Immature natural killer cell (primary cell): ENCODE measurements at regions not wholly inside any gene's neighbourhood (a gene's known extent, or its start where the extent isn't known, plus 50 kb on each side); places are given as distances from the start of the nearest gene placed in this dataset.

Experiments used
- DNase-seq, 3 donors: peaks; one replicate each; pipeline ENCODE4 v3.0.0; 2022; ENCODE audit warnings: mixed read lengths in 1 of 3
- H3K27ac Mint-ChIP-seq, 6 donors: one replicate each; pipeline ENCODE4 v1.8.0; 2020; ENCODE audit warnings: mixed read lengths in 6 of 6, mild to moderate bottlenecking in 5 of 6, inconsistent platforms in 4 of 6, moderate library complexity in 3 of 6
- H3K27me3 Mint-ChIP-seq, 3 donors: one replicate each; pipeline ENCODE4 v1.8.0; 2020 to 2021; ENCODE audit warnings: low read depth in 3 of 3, mild to moderate bottlenecking in 3 of 3, mixed read lengths in 3 of 3, moderate library complexity in 3 of 3, inconsistent platforms in 1 of 3
- H3K36me3 Mint-ChIP-seq, 3 donors: one replicate each; pipeline ENCODE4 v1.8.0; 2020; ENCODE audit warnings: mixed read lengths in 3 of 3, inconsistent platforms in 2 of 3, mild to moderate bottlenecking in 2 of 3
- H3K4me1 Mint-ChIP-seq, 2 donors: one replicate each; pipeline ENCODE4 v1.8.0; 2020; ENCODE audit warnings: inconsistent platforms in 2 of 2, mild to moderate bottlenecking in 2 of 2, mixed read lengths in 2 of 2, moderate library complexity in 1 of 2
- H3K4me3 Mint-ChIP-seq, 5 donors: one replicate each; pipeline ENCODE4 v1.8.0; 2020; ENCODE audit warnings: mild to moderate bottlenecking in 5 of 5, mixed read lengths in 5 of 5, inconsistent platforms in 3 of 5, moderate library complexity in 3 of 5
- H3K9me3 Mint-ChIP-seq, 6 donors: one replicate each; pipeline ENCODE4 v1.8.0; 2020; ENCODE audit warnings: mild to moderate bottlenecking in 6 of 6, mixed read lengths in 6 of 6, inconsistent platforms in 4 of 6, moderate library complexity in 3 of 6

DNA sequence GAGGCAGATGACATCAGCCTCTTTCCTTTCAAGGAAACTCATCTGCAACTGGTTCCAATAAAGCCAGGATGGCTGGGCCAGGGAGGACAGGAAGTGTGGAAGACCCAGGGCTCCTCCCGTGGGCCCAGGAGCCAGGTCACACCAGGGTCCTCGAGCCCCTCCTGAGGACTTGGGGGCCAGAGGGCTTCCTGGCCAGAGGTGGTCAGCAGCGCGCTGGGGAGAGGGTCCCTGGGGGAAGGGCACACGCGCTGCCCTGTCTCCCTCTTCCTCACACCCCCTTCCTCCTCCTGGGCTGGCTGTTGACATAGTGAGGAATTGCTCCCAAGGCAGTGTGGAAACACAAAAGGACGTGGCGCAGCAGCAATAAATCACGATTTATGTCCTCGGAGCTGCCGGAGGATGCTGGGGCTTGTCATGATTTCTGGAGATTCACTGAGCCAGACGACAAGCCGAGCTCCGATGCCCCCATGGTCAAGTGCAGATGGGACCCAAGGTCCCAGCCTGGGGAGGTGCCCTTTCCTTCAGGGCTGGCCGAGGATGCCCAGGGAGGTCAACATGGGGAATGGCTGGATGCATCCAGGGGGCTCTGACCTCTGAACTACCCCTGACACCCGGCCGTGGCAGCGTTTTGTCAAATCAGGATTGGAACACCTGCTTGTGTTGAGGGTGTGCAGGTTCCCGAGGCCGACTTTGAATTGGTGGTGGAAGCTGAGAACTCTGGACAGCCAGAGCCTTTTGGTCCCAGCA, 152.6 kb downstream of the IRF8 start:
- H3K27me3 Mint-ChIP-seq, result peaks cover 9 to 13% (median 9%) of the 10 kb centered on the region in 3 donors
- H3K9me3 Mint-ChIP-seq, result no peaks in the 10 kb centered on the region
- no peaks in the 10 kb centered on the region for H3K4me1 Mint-ChIP-seq
- H3K27ac Mint-ChIP-seq, result no peak overlapping the region
- no peak for DNase-seq
- H3K36me3 Mint-ChIP-seq, result no peaks in the 10 kb centered on the region
- no peak overlapping the region for H3K4me3 Mint-ChIP-seq

DNA sequence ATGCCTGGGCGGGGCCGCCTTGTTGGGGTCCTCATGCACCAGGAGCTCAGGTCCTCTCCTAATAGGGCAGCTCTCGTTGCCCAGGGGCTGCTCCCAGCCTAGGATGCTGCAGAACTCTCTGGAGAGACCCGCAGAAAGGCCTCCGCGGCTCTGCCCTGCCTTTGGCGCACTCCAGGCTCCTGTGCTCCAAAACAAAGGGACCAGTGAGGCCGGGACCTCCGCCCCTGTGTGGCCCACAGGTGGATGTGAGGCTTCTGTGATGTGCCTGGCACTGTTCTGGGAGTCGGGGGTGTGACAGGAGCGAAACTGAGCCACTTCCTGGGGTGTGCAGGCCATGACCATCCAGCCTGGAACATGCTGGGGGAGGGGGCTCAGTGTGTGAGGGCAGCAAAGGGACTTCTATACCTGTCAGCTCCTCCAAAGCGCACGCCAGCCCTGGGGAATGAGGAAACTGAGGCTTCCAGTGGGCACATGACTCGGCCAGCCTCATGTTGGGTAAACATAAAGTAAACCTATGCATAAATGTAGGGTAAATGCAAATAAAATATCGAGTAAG, 153.2 kb downstream of the IRF8 start:
- Mint-ChIP-seq H3K27ac (no peak overlapping the region), H3K27me3 (peaks cover 7 to 10% (median 9%) of the 10 kb centered on the region in 3 donors), H3K9me3 (no peaks in the 10 kb centered on the region), H3K4me3 (no peak overlapping the region), H3K4me1 (no peaks in the 10 kb centered on the region), H3K36me3 (no peaks in the 10 kb centered on the region)
- no peak for DNase-seq

DNA sequence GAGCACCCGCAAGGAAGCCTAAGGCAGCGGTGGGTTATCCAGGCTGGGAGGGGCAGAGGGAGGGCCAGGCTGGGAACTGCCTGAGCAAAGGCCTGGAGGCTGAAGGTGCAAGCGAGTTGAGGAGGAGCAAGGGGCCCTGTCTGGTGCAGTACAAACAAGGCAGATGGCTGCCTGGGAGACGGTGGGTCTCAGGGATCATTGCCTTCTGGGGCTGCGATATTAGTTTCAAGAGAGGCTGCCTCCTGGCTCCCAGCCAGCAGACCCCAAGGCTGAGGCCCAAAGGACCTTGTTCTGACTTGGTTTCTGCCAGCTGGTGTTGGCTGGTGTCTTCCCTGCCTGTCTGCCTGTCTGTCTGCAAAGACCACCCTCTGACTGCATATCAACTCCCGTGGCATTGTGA, 154.0 kb downstream of the IRF8 start:
- DNase-seq, result no peak
- no peak overlapping the region for H3K4me3 Mint-ChIP-seq
- H3K27me3 Mint-ChIP-seq, result peaks cover 5 to 9% (median 7%) of the 10 kb centered on the region in 3 donors
- H3K4me1 Mint-ChIP-seq, result no peaks in the 10 kb centered on the region
- H3K27ac Mint-ChIP-seq, result no peak overlapping the region
- no peaks in the 10 kb centered on the region for H3K9me3 Mint-ChIP-seq
- no peaks in the 10 kb centered on the region for H3K36me3 Mint-ChIP-seq

- H3K27ac Mint-ChIP-seq, result no peak overlapping the region
- no peaks in the 10 kb centered on the region for H3K36me3 Mint-ChIP-seq
- no peaks in the 10 kb centered on the region for H3K9me3 Mint-ChIP-seq
- no peak for DNase-seq
- no peaks in the 10 kb centered on the region for H3K4me1 Mint-ChIP-seq
- H3K4me3 Mint-ChIP-seq, result no peak overlapping the region
- peaks cover 0 to 4% (median 4%) of the 10 kb centered on the region in 3 donors for H3K27me3 Mint-ChIP-seq
Observed at GRCh38 chr16:86059253-86060171, 160.6 kb downstream of the IRF8 start.

DNA sequence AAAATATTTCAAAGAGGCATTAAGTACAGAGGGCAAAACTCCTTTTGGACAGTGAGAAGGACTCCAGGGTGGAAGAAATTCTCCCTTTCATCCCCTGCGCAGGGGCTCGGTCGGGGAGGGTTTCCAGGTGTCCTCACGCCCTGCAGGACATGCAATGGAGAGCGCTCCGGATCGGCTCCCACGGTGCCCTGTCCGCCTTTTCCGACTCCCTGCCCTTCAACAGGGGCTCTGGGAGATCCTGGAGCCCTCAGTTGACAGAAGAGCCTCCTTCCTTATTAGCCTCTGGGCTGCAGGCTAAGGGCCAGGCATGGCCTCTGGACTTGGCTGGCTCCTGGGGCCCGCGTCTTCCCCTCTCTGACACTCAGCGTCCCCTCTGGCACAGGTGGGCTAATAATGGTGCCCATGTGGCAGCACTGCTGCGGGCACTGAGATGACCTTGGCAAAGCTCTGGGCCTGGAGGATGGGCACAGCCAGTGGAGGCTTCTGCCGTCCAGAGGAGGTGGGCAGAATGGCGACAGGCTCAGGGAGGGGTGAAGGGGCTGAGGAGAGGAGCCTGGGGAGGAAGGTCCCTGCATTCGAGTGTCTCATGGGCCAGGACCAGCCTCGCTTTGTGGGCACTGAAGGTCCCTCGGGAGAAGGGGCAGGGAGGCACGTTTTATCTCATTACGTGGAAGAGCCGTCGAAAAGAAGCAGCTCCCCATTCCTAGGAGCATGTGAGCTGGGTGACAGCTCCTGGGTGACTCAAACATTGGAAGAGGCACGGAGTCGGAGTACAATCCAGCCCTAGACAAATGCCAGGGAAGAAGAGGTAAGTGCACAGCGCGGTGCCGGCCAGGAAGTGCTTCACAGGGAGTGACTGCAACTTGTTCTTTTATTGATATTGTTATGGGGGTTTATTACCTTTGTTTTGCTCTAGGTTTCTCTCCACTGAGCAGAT, 161.7 kb downstream of the IRF8 start:
- Mint-ChIP-seq H3K27ac (no peak overlapping the region), H3K9me3 (no peaks in the 10 kb centered on the region), H3K4me3 (no peak overlapping the region), H3K4me1 (no peaks in the 10 kb centered on the region), H3K36me3 (no peaks in the 10 kb centered on the region), H3K27me3 (peaks cover 2 to 4% (median 2%) of the 10 kb centered on the region in 3 donors)
- no peak for DNase-seq

DNA sequence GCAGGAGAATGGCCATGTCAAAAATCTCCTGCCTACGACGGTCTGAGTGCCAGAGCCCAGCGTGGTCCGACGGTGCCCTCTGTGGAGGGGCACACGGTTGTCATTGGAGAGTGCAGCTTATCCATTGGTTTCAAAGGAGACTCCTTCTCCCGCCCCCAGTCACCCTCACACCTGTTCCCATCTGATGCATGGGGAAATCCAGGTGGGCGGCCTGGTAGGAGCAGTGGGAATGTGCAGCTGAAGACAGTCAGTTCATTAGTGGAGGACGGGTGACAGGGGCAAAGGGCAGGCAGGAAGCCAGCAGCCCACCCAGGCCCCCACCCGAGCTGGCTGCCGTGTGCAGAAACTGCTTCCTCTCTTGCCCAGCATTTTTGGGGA, 162.3 kb downstream of the IRF8 start:
- no peaks in the 10 kb centered on the region for H3K9me3 Mint-ChIP-seq
- no peak overlapping the region for H3K4me3 Mint-ChIP-seq
- H3K4me1 Mint-ChIP-seq, result no peaks in the 10 kb centered on the region
- DNase-seq, result no peak
- no peak overlapping the region for H3K27ac Mint-ChIP-seq
- H3K27me3 Mint-ChIP-seq, result peaks cover 2 to 4% (median 2%) of the 10 kb centered on the region in 3 donors
- H3K36me3 Mint-ChIP-seq, result no peaks in the 10 kb centered on the region

GRCh38 chr16:86061721-86062120, 162.8 kb downstream of the IRF8 start:
- Mint-ChIP-seq H3K27me3 (peaks cover 2 to 4% (median 2%) of the 10 kb centered on the region in 3 donors), H3K36me3 (no peaks in the 10 kb centered on the region), H3K4me1 (no peaks in the 10 kb centered on the region), H3K4me3 (no peak overlapping the region), H3K9me3 (no peaks in the 10 kb centered on the region), H3K27ac (no peak overlapping the region)
- DNase-seq, result no peak

DNA sequence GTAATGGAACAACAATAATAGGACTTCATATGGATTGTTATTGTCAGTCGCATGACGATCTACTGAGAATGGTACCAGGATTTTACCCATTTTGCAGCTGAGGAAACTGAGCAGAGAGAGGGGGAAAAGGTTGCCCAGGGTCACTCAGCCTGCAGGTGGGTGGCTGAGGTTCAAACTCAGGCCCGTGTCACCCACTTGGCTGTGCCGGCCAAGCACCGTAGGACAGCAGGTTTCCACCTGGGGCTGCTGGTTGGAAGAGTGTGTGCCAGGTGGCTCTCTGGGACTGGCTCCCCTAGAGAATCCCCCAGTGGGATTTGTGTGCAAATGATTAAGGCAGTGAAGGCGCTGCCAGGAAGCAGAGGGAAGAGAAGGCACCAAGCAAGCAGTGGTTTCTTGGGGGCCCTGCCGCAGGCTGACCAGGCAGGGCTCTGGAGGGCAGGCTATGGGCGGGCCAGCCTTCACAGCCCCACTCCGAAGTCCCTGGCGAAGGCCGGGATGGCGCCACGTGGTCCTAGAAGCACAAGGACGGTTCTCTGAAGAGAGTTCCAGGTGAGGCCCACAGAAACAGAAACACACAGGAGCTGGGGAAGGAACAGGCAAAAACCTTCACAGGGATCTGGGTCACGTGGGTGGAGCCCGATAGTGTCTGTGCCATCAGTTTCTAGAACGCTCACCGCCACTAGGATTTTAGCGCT, 163.5 kb downstream of the IRF8 start:
- Mint-ChIP-seq H3K36me3 (no peaks in the 10 kb centered on the region), H3K27ac (no peak overlapping the region), H3K27me3 (peaks cover 2 to 4% (median 2%) of the 10 kb centered on the region in 3 donors), H3K4me3 (no peak overlapping the region), H3K4me1 (no peaks in the 10 kb centered on the region), H3K9me3 (no peaks in the 10 kb centered on the region)
- DNase-seq, result no peak

- no peaks in the 10 kb centered on the region for H3K36me3 Mint-ChIP-seq
- H3K9me3 Mint-ChIP-seq, result peaks cover 0 to 1% (median 0%) of the 10 kb centered on the region in 6 donors
- no peaks in the 10 kb centered on the region for H3K4me1 Mint-ChIP-seq
- no peak for DNase-seq
- no peak overlapping the region for H3K27ac Mint-ChIP-seq
- peaks cover 2 to 5% (median 4%) of the 10 kb centered on the region in 3 donors for H3K27me3 Mint-ChIP-seq
- H3K4me3 Mint-ChIP-seq, result no peak overlapping the region
Observed at GRCh38 chr16:86063760-86064405, 164.9 kb downstream of the IRF8 start.

- Mint-ChIP-seq H3K27me3 (peaks cover 2 to 5% (median 4%) of the 10 kb centered on the region in 3 donors), H3K4me1 (no peaks in the 10 kb centered on the region), H3K36me3 (no peaks in the 10 kb centered on the region), H3K27ac (no peak overlapping the region), H3K4me3 (no peak overlapping the region), H3K9me3 (peaks cover 0 to 1% (median 0%) of the 10 kb centered on the region in 6 donors)
- DNase-seq, result no peak
Observed at GRCh38 chr16:86064431-86065250, 165.7 kb downstream of the IRF8 start.

DNA sequence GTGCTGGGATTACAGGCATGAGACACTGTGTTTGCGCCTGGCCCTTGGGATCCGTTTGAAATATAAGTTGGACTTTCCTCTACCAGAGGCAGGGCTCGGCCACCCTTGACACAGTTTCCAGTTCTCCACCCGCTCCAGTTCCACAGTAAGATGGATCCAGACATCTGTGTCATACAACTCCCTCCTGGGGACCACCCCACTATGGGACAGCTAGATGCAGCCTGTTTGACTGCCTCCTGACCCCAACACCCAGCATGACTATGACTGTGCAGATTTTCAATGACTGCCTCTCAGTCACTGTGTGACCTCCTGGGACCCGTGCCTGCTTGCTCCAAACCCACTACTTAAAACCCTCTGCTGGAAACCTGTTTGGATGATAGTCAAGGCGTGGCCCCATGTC, 166.7 kb downstream of the IRF8 start:
- peaks cover 0 to 9% (median 4%) of the 10 kb centered on the region in 3 donors for H3K27me3 Mint-ChIP-seq
- H3K27ac Mint-ChIP-seq, result no peak overlapping the region

GRCh38 chr16:86066811-86067210, 167.8 kb downstream of the IRF8 start:
- peaks cover 0 to 9% (median 4%) of the 10 kb centered on the region in 3 donors for H3K27me3 Mint-ChIP-seq
- peaks cover 0 to 1% (median 0%) of the 10 kb centered on the region in 6 donors for H3K9me3 Mint-ChIP-seq

More for the DNA sequence above, 166.7 kb downstream of the IRF8 start:
- peaks cover 0 to 1% (median 0%) of the 10 kb centered on the region in 6 donors for H3K9me3 Mint-ChIP-seq
- H3K4me1 Mint-ChIP-seq, result no peaks in the 10 kb centered on the region
- no peaks in the 10 kb centered on the region for H3K36me3 Mint-ChIP-seq
- no peak overlapping the region for H3K4me3 Mint-ChIP-seq
- no peak for DNase-seq

More at GRCh38 chr16:86066811-86067210, 167.8 kb downstream of the IRF8 start:
- no peaks in the 10 kb centered on the region for H3K36me3 Mint-ChIP-seq
- H3K4me3 Mint-ChIP-seq, result no peak overlapping the region
- no peak overlapping the region for H3K27ac Mint-ChIP-seq
- no peaks in the 10 kb centered on the region for H3K4me1 Mint-ChIP-seq
- DNase-seq, result no peak
